Kidney epithelial cell (primary cell): ENCODE measurements at regions not wholly inside any gene's neighbourhood (a gene's known extent, or its start where the extent isn't known, plus 50 kb on each side); places are given as distances from the start of the nearest gene placed in this dataset.
"Not testable (repeated sequence)": the region's sequence is repeated elsewhere in the genome, so short reads cannot be mapped to it uniquely, and the experiment has no call there.

Source experiments
- DNase-seq: peaks from one replicate; pipeline ENCODE4 v3.0.0-alpha.2; 2010; ENCODE audit warnings: low read depth
- H3K27me3 ChIP-seq: 2 replicates; pipeline ENCODE4 v1.6.0; 2011; ENCODE audit warnings: low read length; ENCODE audit not compliant: control insufficient read depth, insufficient read depth
- H3K36me3 ChIP-seq: 2 replicates; pipeline ENCODE4 v1.5.1; 2011; ENCODE audit warnings: low read length; ENCODE audit not compliant: control insufficient read depth, insufficient read depth
- H3K4me3 ChIP-seq: 2 replicates; pipeline ENCODE4 v1.5.1; 2011; ENCODE audit warnings: low read depth, mild to moderate bottlenecking, control low read depth, low read length
- CTCF ChIP-seq: IDR thresholded peaks from 2 replicates; pipeline ENCODE4 v1.5.1; 2011; ENCODE audit warnings: mild to moderate bottlenecking, moderate library complexity, low read length, control low read depth, inconsistent platforms; ENCODE audit not compliant: insufficient read depth, poor library complexity, severe bottlenecking

- Histone ChIP-seq H3K4me3 (no peak overlapping the region), H3K36me3 (no peaks in the 10 kb centered on the region), H3K27me3 (peaks cover 3% of the 10 kb centered on the region)
- TF ChIP-seq CTCF = no peak
- no peak for DNase-seq
These were observed 76.0 kb upstream of the SRD5A3 start for GRCh38 chr4:55269995-55270394.

- Histone ChIP-seq H3K27me3 (peaks cover 3% of the 10 kb centered on the region), H3K4me3 (no peak overlapping the region), H3K36me3 (no peaks in the 10 kb centered on the region)
- no peak for DNase-seq
- TF ChIP-seq CTCF = no peak
These were observed 75.6 kb upstream of the SRD5A3 start for GRCh38 chr4:55270481-55270880.

- peaks cover 3% of the 10 kb centered on the region for H3K27me3 ChIP-seq
- DNase-seq = no peak
- no peak for TF ChIP-seq CTCF
These were observed 73.9 kb upstream of the SRD5A3 start for GRCh38 chr4:55272102-55272501.

GRCh38 chr4:55272589-55272988, 73.5 kb upstream of the SRD5A3 start:
- H3K36me3 ChIP-seq = no peaks in the 10 kb centered on the region
- H3K27me3 ChIP-seq = peaks cover 3% of the 10 kb centered on the region
- no peak for DNase-seq
- no peak for TF ChIP-seq CTCF
- H3K4me3 ChIP-seq = no peak overlapping the region

More at GRCh38 chr4:55272102-55272501, 73.9 kb upstream of the SRD5A3 start:
- Histone ChIP-seq H3K36me3 (no peaks in the 10 kb centered on the region), H3K4me3 (no peak overlapping the region)

- TF ChIP-seq CTCF = no peak
- no peak for DNase-seq
- Histone ChIP-seq H3K36me3 (no peaks in the 10 kb centered on the region), H3K4me3 (no peak overlapping the region), H3K27me3 (peaks cover 3% of the 10 kb centered on the region)
These were observed 69.0 kb upstream of the SRD5A3 start for GRCh38 chr4:55277011-55277410.

- Histone ChIP-seq H3K27me3 (peaks cover 3% of the 10 kb centered on the region), H3K4me3 (no peak overlapping the region), H3K36me3 (no peaks in the 10 kb centered on the region)
- DNase-seq = no peak
- TF ChIP-seq CTCF = no peak
These were observed 67.7 kb upstream of the SRD5A3 start for GRCh38 chr4:55278316-55278715.

- not testable (repeated sequence) for H3K36me3 ChIP-seq, DNase-seq, H3K27me3 ChIP-seq, H3K4me3 ChIP-seq
These were observed 65.6 kb upstream of the SRD5A3 start for GRCh38 chr4:55280474-55280873.

- DNase-seq, H3K36me3 ChIP-seq, H3K27me3 ChIP-seq, H3K4me3 ChIP-seq: not testable (repeated sequence)
These were observed 64.8 kb upstream of the SRD5A3 start for GRCh38 chr4:55281118-55281683.
